Skin of body (tissue), 1 donor: ENCODE measurements at regions not wholly inside any gene's neighbourhood (a gene's known extent, or its start where the extent isn't known, plus 50 kb on each side); places are given as distances from the start of the nearest gene placed in this dataset.
"Not testable (repeated sequence)": the region's sequence is repeated elsewhere in the genome, so short reads cannot be mapped to it uniquely, and the experiment has no call there.

Experiments used
- DNase-seq: peaks from one replicate; lab custom pipeline; 2025; lab: John Stamatoyannopoulos, UW

GRCh38 chr5:124180875-124181461 lies 565.5 kb downstream of the ZNF608 start:
- peak; percentile 74 for DNase-seq

GRCh38 chr5:124180299-124180874 lies 566.1 kb downstream of the ZNF608 start:
- DNase-seq = no peak

GRCh38 chr5:124179819-124180218 lies 566.6 kb downstream of the ZNF608 start:
- DNase-seq = peak; percentile 63

GRCh38 chr5:124178050-124178449 lies 568.4 kb downstream of the ZNF608 start:
- no peak for DNase-seq

GRCh38 chr5:124176692-124177091 lies 569.7 kb downstream of the ZNF608 start:
- no peak for DNase-seq

- DNase-seq = no peak
Observed at GRCh38 chr5:124173386-124173785, 573.1 kb downstream of the ZNF608 start.

- DNase-seq = no peak
Observed at GRCh38 chr5:124172389-124173003, 573.9 kb downstream of the ZNF608 start.

- DNase-seq = not testable (repeated sequence)
Observed at GRCh38 chr5:124168093-124168492, 578.3 kb downstream of the ZNF608 start.

GRCh38 chr5:124162767-124163532 lies 583.5 kb downstream of the ZNF608 start:
- DNase-seq = no peak

GRCh38 chr5:124161266-124161665 lies 585.2 kb downstream of the ZNF608 start:
- DNase-seq = no peak

- no peak for DNase-seq
Observed at GRCh38 chr5:124160265-124160664, 586.2 kb downstream of the ZNF608 start.

GRCh38 chr5:124157320-124157719 lies 589.1 kb downstream of the ZNF608 start:
- DNase-seq = no peak

GRCh38 chr5:124156415-124156996 lies 589.9 kb downstream of the ZNF608 start:
- DNase-seq = peak; percentile 59

- DNase-seq = no peak
Observed at GRCh38 chr5:124154714-124155113, 591.7 kb downstream of the ZNF608 start.

- DNase-seq = no peak
Observed at GRCh38 chr5:124153588-124153987, 592.9 kb downstream of the ZNF608 start.

- DNase-seq = no peak
Observed at GRCh38 chr5:124148574-124148973, 597.9 kb downstream of the ZNF608 start.

GRCh38 chr5:124140060-124140459 lies 606.4 kb downstream of the ZNF608 start:
- DNase-seq = no peak

GRCh38 chr5:124139477-124139876 lies 607.0 kb downstream of the ZNF608 start:
- no peak for DNase-seq

- DNase-seq = no peak
Observed at GRCh38 chr5:124136609-124137008, 609.8 kb downstream of the ZNF608 start.

- peak; percentile 44 for DNase-seq
Observed at GRCh38 chr5:124134941-124135340, 611.5 kb downstream of the ZNF608 start.

GRCh38 chr5:124133406-124133805 lies 613.0 kb downstream of the ZNF608 start:
- DNase-seq = no peak

- DNase-seq = no peak
Observed at GRCh38 chr5:124132843-124133242, 613.6 kb downstream of the ZNF608 start.
